Gastrocnemius medialis (tissue), 4 donors: ENCODE measurements at regions not wholly inside any gene's neighbourhood (a gene's known extent, or its start where the extent isn't known, plus 50 kb on each side); places are given as distances from the start of the nearest gene placed in this dataset.

Source experiments
- ATAC-seq, 2 donors: fragments of 150-250 bp; one replicate each; pipeline ENCODE4 v1.9.1; 2016
- DNase-seq, 2 donors: peaks; one replicate each; pipeline ENCODE4 v3.0.0-alpha.2; 2019
- H3K27ac ChIP-seq, 4 donors: fragments of 200-600 bp; sonication (generic); 1 replicate in 1 of 4; 2 replicates in 3 of 4; pipeline ENCODE4 v1.5.1; 2016 to 2018; ENCODE audit warnings: mild to moderate bottlenecking in 2 of 4, moderate library complexity in 1 of 4
- H3K27me3 ChIP-seq, 3 donors: fragments of 200-600 bp; sonication (generic) in 2 of 3; 1 replicate in 1 of 3; 2 replicates in 2 of 3; pipeline versions ENCODE4 v1.5.1 to v1.6.0; 2016 to 2019; ENCODE audit warnings: mild to moderate bottlenecking in 1 of 3, moderate library complexity in 1 of 3
- H3K36me3 ChIP-seq, 2 donors: fragments of 200-600 bp; sonication (generic) in 1 of 2; one replicate each; pipeline ENCODE4 v1.5.1; 2017 to 2018
- H3K4me1 ChIP-seq, 2 donors: fragments of 200-600 bp; sonication (generic) in 1 of 2; one replicate each; pipeline ENCODE4 v1.5.1; 2016 to 2017; ENCODE audit warnings: mild to moderate bottlenecking in 2 of 2
- H3K4me3 ChIP-seq, 4 donors: fragments of 200-600 bp; sonication (generic) in 3 of 4; 1 replicate in 1 of 4; 2 replicates in 3 of 4; pipeline ENCODE4 v1.5.1; 2016 to 2019; ENCODE audit warnings: mild to moderate bottlenecking in 2 of 4
- H3K9me3 ChIP-seq, 3 donors: fragments of 200-600 bp; sonication (generic) in 2 of 3; 1 replicate in 1 of 3; 2 replicates in 2 of 3; pipeline ENCODE4 v1.5.1; 2016 to 2019
- POLR2A ChIP-seq, 2 donors: fragments of 450-650 bp; IDR thresholded peaks; one replicate each; pipeline ENCODE4 v1.6.1; 2017; ENCODE audit warnings: antibody characterized with exemption in 2 of 2, mild to moderate bottlenecking in 2 of 2, moderate library complexity in 2 of 2
- in situ Hi-C, 4 donors: fragments of 200-750 bp; cut with MboI; loops; one replicate each; pipeline versions ENCODE4 v1.15.0 to v1.8.0; 2017; ENCODE audit warnings: low sequenced_read_pairs in 4 of 4
- intact Hi-C: fragments of 100-400 bp; cut with DNase I; formaldehyde crosslinking; loops from one replicate; pipeline ENCODE4 v1.15.1; 2023; ENCODE audit warnings: low total_unique reads
- TF ChIP-seq, protein P1 (sequence below), 5 experiments: fragments of 450-650 bp in 3 of 5; fragments of 200-600 bp in 2 of 5; sonication (generic) in 2 of 5; IDR thresholded peaks in 4 of 5; conservative IDR thresholded peaks in 1 of 5; 1 replicate in 4 of 5; 2 replicates in 1 of 5; pipeline ENCODE4 v1.5.1; 2016 to 2019; ENCODE audit warnings: antibody characterized with exemption in 5 of 5, mild to moderate bottlenecking in 3 of 5, moderate library complexity in 3 of 5

DNA sequence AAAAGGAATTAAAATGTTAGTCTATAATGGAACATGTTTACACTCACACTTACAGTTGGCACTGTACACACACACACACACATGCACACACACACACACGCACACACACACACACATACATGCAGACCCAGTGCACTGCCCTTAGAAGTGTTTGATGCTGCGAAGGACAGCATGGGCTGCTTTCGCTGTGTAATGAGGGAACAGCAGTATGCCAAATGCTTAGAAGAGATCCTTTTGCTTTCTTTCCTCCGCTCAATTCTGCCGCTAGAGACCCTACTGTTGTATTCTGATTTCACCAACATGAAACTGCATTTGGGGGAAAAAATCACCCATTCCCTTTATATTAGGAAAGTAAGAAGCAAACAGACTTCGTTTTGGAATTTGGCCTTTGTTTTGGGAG lies 217.9 kb downstream of the ENGASE start:
- Histone ChIP-seq H3K4me3 (no peak overlapping the region), H3K27me3 (peaks cover 8 to 20% (median 9%) of the 10 kb centered on the region in 3 donors), H3K27ac (no peak overlapping the region), H3K36me3 (no peaks in the 10 kb centered on the region), H3K9me3 (no peaks in the 10 kb centered on the region), H3K4me1 (no peaks in the 10 kb centered on the region)
- intact Hi-C loops (no loop called here), in situ Hi-C loops (no loop called here)
- ATAC-seq (no peak), DNase-seq (no peak)
- TF ChIP-seq, protein P1, sequence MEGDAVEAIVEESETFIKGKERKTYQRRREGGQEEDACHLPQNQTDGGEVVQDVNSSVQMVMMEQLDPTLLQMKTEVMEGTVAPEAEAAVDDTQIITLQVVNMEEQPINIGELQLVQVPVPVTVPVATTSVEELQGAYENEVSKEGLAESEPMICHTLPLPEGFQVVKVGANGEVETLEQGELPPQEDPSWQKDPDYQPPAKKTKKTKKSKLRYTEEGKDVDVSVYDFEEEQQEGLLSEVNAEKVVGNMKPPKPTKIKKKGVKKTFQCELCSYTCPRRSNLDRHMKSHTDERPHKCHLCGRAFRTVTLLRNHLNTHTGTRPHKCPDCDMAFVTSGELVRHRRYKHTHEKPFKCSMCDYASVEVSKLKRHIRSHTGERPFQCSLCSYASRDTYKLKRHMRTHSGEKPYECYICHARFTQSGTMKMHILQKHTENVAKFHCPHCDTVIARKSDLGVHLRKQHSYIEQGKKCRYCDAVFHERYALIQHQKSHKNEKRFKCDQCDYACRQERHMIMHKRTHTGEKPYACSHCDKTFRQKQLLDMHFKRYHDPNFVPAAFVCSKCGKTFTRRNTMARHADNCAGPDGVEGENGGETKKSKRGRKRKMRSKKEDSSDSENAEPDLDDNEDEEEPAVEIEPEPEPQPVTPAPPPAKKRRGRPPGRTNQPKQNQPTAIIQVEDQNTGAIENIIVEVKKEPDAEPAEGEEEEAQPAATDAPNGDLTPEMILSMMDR (IDR thresholded peaks at IDR 0.05 in 4 of 5, conservative IDR thresholded peaks at IDR 0.05 in 1 of 5): no peak
- no peak for TF ChIP-seq POLR2A (IDR thresholded peaks at IDR 0.05)

DNA sequence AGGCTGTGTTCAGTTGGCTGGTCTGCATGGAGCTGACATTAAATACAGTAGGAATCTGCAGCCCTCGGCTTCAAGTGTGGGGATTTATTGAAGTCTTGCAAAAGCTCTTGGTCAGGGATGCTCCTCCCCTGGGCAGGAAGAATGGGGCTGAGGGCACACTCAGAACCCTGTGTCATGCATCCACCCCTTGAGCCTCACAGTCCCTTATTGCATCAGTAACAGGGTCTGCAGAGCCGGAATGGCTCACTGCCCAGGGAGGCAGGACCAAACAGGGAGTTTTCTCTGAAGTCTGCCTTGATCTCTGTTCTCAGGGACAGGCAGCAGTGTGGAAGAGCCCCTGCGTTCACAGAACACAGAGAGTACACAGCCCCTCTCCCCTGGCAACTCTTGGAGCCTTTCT lies 216.8 kb downstream of the ENGASE start:
- DNase-seq: no peak
- Histone ChIP-seq H3K4me3 (no peak overlapping the region), H3K27me3 (peaks cover 11 to 20% (median 13%) of the 10 kb centered on the region in 3 donors), H3K4me1 (no peaks in the 10 kb centered on the region), H3K36me3 (no peaks in the 10 kb centered on the region), H3K27ac (no peak overlapping the region), H3K9me3 (no peaks in the 10 kb centered on the region)
- no peak for TF ChIP-seq POLR2A (IDR thresholded peaks at IDR 0.05)
- TF ChIP-seq, protein P1 (IDR thresholded peaks at IDR 0.05 in 4 of 5, conservative IDR thresholded peaks at IDR 0.05 in 1 of 5): no peak
- ATAC-seq: no peak
- in situ Hi-C loops: no loop called here
- intact Hi-C loops: no loop called here

DNA sequence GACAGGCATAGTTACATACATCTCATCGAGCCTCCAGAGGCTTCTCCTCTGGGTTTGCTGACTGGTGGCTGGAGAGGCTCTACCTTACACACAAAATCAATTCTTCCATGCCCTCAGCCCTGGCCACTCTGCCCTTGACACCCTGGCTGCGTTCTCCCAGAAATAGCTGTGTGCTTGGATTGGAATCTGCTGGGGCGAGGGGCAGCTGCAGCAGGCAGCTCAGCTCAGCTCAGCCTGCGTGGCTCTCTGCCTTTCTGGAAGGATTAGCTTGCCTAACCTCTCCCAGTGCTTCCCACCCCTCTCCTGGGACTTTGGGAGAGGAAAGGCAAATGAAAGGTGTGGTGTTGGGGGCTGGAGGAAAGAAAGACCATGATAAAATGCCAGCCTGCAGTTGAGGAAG lies 216.1 kb downstream of the ENGASE start:
- intact Hi-C loops: no loop called here
- H3K27me3 ChIP-seq: peaks cover 13 to 23% (median 16%) of the 10 kb centered on the region in 3 donors
- H3K27ac ChIP-seq: no peak overlapping the region
- no peaks in the 10 kb centered on the region for H3K4me1 ChIP-seq
- ATAC-seq (no peak), DNase-seq (no peak)
- TF ChIP-seq, protein P1 (IDR thresholded peaks at IDR 0.05 in 4 of 5, conservative IDR thresholded peaks at IDR 0.05 in 1 of 5): no peak
- no peak for TF ChIP-seq POLR2A (IDR thresholded peaks at IDR 0.05)
- no peak overlapping the region for H3K4me3 ChIP-seq
- no peaks in the 10 kb centered on the region for H3K36me3 ChIP-seq
- no peaks in the 10 kb centered on the region for H3K9me3 ChIP-seq
- in situ Hi-C loops: no loop called here

DNA sequence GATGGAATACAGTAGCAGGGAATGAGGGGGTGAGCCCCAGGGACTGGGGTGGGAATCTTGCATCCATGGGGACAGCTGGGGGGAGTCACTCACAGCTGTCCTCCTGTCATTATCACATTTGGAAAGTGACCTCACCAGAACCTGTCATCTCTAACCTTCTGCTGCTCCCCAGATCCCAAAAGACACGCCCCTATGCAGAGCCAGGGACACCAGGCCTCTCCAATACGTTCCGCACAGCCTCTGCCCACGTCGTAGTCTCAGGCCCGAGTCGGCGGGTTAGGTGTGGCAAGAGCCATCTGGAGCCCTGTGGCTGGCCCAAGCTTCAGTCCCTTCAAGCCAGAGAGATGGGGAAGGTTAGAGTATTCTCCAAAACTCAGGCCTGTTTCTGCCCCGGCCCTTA lies 214.3 kb downstream of the ENGASE start:
- no peak for TF ChIP-seq POLR2A (IDR thresholded peaks at IDR 0.05)
- TF ChIP-seq, protein P1 (IDR thresholded peaks at IDR 0.05 in 4 of 5, conservative IDR thresholded peaks at IDR 0.05 in 1 of 5): no peak
- in situ Hi-C loops (no loop called here), intact Hi-C loops (no loop called here)
- Histone ChIP-seq H3K27ac (no peak overlapping the region), H3K4me1 (no peaks in the 10 kb centered on the region), H3K36me3 (no peaks in the 10 kb centered on the region), H3K4me3 (no peak overlapping the region), H3K9me3 (no peaks in the 10 kb centered on the region), H3K27me3 (peaks cover 13 to 25% (median 16%) of the 10 kb centered on the region in 3 donors)
- no peak for DNase-seq
- ATAC-seq: no peak

GRCh38 chr17:79286440-79286839 lies 211.8 kb downstream of the ENGASE start:
- Histone ChIP-seq H3K4me1 (peaks cover 0 to 9% of the 10 kb centered on the region in 2 donors), H3K27ac (no peak overlapping the region), H3K9me3 (no peaks in the 10 kb centered on the region), H3K36me3 (no peaks in the 10 kb centered on the region), H3K4me3 (no peak overlapping the region), H3K27me3 (peaks cover 13 to 22% (median 16%) of the 10 kb centered on the region in 3 donors)
- in situ Hi-C loops: no loop called here
- intact Hi-C loops: no loop called here
- DNase-seq (no peak), ATAC-seq (no peak)
- TF ChIP-seq POLR2A (IDR thresholded peaks at IDR 0.05): no peak
- TF ChIP-seq, protein P1 (IDR thresholded peaks at IDR 0.05 in 4 of 5, conservative IDR thresholded peaks at IDR 0.05 in 1 of 5): no peak
